ENCODE measurements at regions not wholly inside any gene's neighbourhood (a gene's known extent, or its start where the extent isn't known, plus 50 kb on each side); places are given as distances from the start of the nearest gene placed in this dataset.

DNA sequence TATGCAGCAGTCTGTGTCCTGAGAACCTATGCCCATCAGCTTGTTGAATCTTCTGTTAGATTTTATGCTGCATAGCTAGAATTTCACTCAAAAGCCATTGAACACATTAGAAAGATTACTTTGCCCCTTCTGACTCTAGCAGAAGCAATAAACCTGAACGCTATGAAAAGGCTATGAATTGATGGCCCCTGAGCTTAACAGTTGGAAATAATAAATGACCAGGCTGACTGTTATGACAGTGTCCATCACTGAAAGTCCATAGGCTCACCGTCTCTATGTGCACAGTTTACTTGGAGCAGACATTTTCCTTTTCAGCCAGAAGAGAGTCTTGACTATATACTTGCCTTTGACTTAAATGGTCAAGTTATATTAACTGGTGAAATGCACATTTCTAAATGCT, 1618.8 kb upstream of the ACVR2A start:
- TF ChIP-seq, protein P1, sequence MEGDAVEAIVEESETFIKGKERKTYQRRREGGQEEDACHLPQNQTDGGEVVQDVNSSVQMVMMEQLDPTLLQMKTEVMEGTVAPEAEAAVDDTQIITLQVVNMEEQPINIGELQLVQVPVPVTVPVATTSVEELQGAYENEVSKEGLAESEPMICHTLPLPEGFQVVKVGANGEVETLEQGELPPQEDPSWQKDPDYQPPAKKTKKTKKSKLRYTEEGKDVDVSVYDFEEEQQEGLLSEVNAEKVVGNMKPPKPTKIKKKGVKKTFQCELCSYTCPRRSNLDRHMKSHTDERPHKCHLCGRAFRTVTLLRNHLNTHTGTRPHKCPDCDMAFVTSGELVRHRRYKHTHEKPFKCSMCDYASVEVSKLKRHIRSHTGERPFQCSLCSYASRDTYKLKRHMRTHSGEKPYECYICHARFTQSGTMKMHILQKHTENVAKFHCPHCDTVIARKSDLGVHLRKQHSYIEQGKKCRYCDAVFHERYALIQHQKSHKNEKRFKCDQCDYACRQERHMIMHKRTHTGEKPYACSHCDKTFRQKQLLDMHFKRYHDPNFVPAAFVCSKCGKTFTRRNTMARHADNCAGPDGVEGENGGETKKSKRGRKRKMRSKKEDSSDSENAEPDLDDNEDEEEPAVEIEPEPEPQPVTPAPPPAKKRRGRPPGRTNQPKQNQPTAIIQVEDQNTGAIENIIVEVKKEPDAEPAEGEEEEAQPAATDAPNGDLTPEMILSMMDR (IDR thresholded peaks at IDR 0.05), result no peak
- no peak for TF ChIP-seq POLR2AphosphoS5 (IDR thresholded peaks at IDR 0.05)

Data from suprapubic skin (tissue), 3 donors.